NCI-H128 (cell line): ENCODE measurements at regions not wholly inside any gene's neighbourhood (a gene's known extent, or its start where the extent isn't known, plus 50 kb on each side); places are given as distances from the start of the nearest gene placed in this dataset.

Experiments used
- DNase-seq: peaks from one replicate; lab custom pipeline; 2025; ENCODE audit not compliant: unreplicated experiment; lab: John Stamatoyannopoulos, UW

GRCh38 chr6:144855375-144855774 is 570.2 kb downstream of the UTRN start:
- no peak for DNase-seq

- DNase-seq: no peak
These were observed 570.8 kb downstream of the UTRN start for GRCh38 chr6:144855812-144856531.

GRCh38 chr6:144856622-144857021 is 571.5 kb downstream of the UTRN start:
- DNase-seq: no peak

- DNase-seq: no peak
These were observed 572.0 kb downstream of the UTRN start for GRCh38 chr6:144857086-144857485.

GRCh38 chr6:144862769-144863168 is 577.6 kb downstream of the UTRN start:
- no peak for DNase-seq

GRCh38 chr6:144867761-144868160 is 582.6 kb downstream of the UTRN start:
- no peak for DNase-seq

- DNase-seq: no peak
These were observed 585.6 kb downstream of the UTRN start for GRCh38 chr6:144870782-144871181.

- no peak for DNase-seq
These were observed 588.7 kb downstream of the UTRN start for GRCh38 chr6:144873623-144874378.

- no peak for DNase-seq
These were observed 591.6 kb downstream of the UTRN start for GRCh38 chr6:144876689-144877088.

- no peak for DNase-seq
These were observed 592.0 kb downstream of the UTRN start for GRCh38 chr6:144877118-144877517.

GRCh38 chr6:144878577-144878976 is 593.4 kb downstream of the UTRN start:
- DNase-seq: no peak

- DNase-seq: no peak
These were observed 594.3 kb downstream of the UTRN start for GRCh38 chr6:144879436-144879835.

- no peak for DNase-seq
These were observed 597.3 kb downstream of the UTRN start for GRCh38 chr6:144882425-144882824.

- no peak for DNase-seq
These were observed 598.8 kb downstream of the UTRN start for GRCh38 chr6:144883915-144884314.

GRCh38 chr6:144885817-144886216 is 600.7 kb downstream of the UTRN start:
- DNase-seq: no peak

- no peak for DNase-seq
These were observed 601.5 kb downstream of the UTRN start for GRCh38 chr6:144886682-144887081.

- no peak for DNase-seq
These were observed 603.5 kb downstream of the UTRN start for GRCh38 chr6:144888621-144889020.

GRCh38 chr6:144893680-144894151 is 608.6 kb downstream of the UTRN start:
- DNase-seq: no peak

- DNase-seq: no peak
These were observed 609.1 kb downstream of the UTRN start for GRCh38 chr6:144894240-144894639.

GRCh38 chr6:144895313-144896278 is 610.5 kb downstream of the UTRN start:
- DNase-seq: no peak

GRCh38 chr6:144896289-144896688 is 611.2 kb downstream of the UTRN start:
- no peak for DNase-seq
